HL-60 (cell line): ENCODE measurements at regions not wholly inside any gene's neighbourhood (a gene's known extent, or its start where the extent isn't known, plus 50 kb on each side); places are given as distances from the start of the nearest gene placed in this dataset.

Experiments
- DNase-seq, 2 experiments: peaks; one replicate each; pipeline ENCODE4 v3.0.0-alpha.2; 2010 to 2020; ENCODE audit warnings: low read depth in 1 of 2, low spot score in 1 of 2
- H3K27ac ChIP-seq: fragments of 250-450 bp; sonication (Bioruptor Pico); replicated peaks from 2 replicates; pipeline ENCODE4 v1.5.1; 2020; ENCODE audit warnings: mild to moderate bottlenecking, moderate library complexity
- H3K27me3 ChIP-seq: fragments of 250-450 bp; sonication (Bioruptor Pico); 2 replicates; pipeline ENCODE4 v1.5.1; 2021; ENCODE audit warnings: mild to moderate bottlenecking, moderate library complexity; ENCODE audit not compliant: insufficient read depth, poor library complexity, severe bottlenecking
- H3K4me3 ChIP-seq: replicated peaks from 2 replicates; pipeline ENCODE4 v1.5.1; 2011; ENCODE audit warnings: mild to moderate bottlenecking, control low read depth, low read length; ENCODE audit not compliant: insufficient read depth
- GABPA ChIP-seq: IDR thresholded peaks from 2 replicates; pipeline ENCODE4 v1.6.1; 2012; ENCODE audit warnings: low read depth
- POLR2AphosphoS5 ChIP-seq: IDR thresholded peaks from 2 replicates; pipeline ENCODE4 v1.6.1; 2012; ENCODE audit warnings: low read depth
- SPI1 ChIP-seq: IDR thresholded peaks from 2 replicates; pipeline ENCODE4 v1.6.1; 2012; ENCODE audit warnings: low read depth, mild to moderate bottlenecking, borderline replicate concordance
- TF ChIP-seq, protein P1 (sequence below): IDR thresholded peaks from 2 replicates; pipeline ENCODE4 v1.6.1; 2012; ENCODE audit warnings: low read depth; ENCODE audit not compliant: insufficient replicate concordance
- TF ChIP-seq, protein P2 (sequence below): IDR thresholded peaks from one replicate; pipeline ENCODE4 v1.5.1; 2011; ENCODE audit warnings: low read length, control low read depth, inconsistent platforms; ENCODE audit not compliant: insufficient read depth

DNA sequence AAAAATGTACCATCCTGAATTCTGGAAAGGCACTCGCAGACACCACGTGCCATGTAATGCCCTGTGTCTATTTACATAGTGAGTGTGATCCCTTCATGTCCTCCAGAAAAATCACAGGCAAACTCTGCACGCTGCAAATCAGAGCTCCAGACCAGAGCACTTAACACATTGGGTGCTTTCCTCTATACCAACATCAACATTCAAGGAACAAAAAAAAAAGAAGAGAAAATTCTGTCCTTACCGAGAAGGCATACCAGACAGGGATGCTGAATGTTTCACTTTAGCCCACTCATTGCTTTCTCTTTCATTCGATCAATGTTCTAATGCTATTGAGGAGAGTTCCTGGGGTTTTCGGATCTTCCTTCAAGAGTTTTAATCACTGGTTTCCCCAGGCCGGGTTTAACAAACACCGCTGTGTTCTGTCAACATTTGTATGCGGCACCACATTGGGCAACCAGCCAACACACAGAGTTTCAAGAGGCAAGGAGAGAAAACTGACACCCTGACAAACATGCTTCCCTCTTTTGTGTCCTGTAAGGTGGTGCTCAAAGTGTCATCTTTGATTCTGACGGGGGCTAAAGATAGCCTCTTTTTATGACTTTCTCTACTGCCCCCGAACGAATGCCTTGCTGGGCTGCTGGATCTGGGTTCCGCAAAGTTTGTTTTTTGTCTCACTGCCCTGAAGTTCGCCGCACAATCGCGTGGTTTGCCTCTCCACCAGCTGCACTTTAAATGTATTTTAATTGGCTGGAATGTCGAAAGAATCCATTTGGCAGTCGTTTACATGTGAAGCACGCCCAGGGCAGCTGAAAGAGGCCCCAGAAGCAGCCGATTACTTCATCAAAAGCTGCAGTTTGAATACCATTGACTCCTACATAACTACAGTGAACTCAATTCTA is 106.4 kb upstream of the NCKAP5 start:
- H3K4me3 ChIP-seq, result no peak overlapping the region
- peaks cover 8% of the 10 kb centered on the region for H3K27me3 ChIP-seq
- no peak for DNase-seq
- H3K27ac ChIP-seq, result no peak overlapping the region
- TF ChIP-seq POLR2AphosphoS5, result no peak
- TF ChIP-seq GABPA, result no peak
- no peak for TF ChIP-seq SPI1
- TF ChIP-seq, protein P1, sequence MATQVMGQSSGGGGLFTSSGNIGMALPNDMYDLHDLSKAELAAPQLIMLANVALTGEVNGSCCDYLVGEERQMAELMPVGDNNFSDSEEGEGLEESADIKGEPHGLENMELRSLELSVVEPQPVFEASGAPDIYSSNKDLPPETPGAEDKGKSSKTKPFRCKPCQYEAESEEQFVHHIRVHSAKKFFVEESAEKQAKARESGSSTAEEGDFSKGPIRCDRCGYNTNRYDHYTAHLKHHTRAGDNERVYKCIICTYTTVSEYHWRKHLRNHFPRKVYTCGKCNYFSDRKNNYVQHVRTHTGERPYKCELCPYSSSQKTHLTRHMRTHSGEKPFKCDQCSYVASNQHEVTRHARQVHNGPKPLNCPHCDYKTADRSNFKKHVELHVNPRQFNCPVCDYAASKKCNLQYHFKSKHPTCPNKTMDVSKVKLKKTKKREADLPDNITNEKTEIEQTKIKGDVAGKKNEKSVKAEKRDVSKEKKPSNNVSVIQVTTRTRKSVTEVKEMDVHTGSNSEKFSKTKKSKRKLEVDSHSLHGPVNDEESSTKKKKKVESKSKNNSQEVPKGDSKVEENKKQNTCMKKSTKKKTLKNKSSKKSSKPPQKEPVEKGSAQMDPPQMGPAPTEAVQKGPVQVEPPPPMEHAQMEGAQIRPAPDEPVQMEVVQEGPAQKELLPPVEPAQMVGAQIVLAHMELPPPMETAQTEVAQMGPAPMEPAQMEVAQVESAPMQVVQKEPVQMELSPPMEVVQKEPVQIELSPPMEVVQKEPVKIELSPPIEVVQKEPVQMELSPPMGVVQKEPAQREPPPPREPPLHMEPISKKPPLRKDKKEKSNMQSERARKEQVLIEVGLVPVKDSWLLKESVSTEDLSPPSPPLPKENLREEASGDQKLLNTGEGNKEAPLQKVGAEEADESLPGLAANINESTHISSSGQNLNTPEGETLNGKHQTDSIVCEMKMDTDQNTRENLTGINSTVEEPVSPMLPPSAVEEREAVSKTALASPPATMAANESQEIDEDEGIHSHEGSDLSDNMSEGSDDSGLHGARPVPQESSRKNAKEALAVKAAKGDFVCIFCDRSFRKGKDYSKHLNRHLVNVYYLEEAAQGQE, result no peak
- TF ChIP-seq, protein P2, sequence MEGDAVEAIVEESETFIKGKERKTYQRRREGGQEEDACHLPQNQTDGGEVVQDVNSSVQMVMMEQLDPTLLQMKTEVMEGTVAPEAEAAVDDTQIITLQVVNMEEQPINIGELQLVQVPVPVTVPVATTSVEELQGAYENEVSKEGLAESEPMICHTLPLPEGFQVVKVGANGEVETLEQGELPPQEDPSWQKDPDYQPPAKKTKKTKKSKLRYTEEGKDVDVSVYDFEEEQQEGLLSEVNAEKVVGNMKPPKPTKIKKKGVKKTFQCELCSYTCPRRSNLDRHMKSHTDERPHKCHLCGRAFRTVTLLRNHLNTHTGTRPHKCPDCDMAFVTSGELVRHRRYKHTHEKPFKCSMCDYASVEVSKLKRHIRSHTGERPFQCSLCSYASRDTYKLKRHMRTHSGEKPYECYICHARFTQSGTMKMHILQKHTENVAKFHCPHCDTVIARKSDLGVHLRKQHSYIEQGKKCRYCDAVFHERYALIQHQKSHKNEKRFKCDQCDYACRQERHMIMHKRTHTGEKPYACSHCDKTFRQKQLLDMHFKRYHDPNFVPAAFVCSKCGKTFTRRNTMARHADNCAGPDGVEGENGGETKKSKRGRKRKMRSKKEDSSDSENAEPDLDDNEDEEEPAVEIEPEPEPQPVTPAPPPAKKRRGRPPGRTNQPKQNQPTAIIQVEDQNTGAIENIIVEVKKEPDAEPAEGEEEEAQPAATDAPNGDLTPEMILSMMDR, result no peak

DNA sequence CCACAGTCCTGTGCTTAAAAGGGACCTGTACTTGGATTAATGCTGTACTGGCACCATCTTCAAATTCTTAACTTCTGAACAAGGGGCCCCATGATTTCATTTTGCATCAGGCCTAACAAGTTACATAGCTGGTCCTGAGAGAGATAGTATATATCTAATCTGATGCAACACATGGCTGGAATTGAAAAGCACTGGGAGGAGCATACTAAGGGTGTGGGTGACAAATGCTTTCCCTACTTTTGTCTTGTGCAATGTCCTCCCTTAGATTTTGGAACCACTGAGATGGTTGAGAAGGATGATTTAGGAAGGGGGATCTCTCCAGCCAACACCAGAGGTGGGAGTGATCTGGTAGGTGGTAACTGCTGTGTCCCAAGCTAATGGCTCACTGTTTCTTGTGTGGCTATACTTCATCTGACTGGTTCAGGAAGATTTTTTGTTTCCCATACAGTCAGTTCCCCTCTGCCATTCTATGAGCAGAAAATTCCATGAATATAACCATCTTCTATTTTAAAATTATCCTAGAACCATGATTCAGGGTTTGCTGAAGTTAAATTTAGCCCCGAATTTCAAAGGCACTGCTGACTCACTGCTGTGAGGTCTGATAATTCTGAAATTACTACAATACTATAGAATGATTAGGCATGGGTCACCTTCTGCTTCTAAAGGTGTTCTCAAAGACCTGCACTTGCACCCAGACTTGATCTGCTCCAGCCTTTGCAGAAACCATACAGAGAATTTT is 108.3 kb upstream of the NCKAP5 start:
- Histone ChIP-seq H3K27me3 (peaks cover 8% of the 10 kb centered on the region), H3K4me3 (no peak overlapping the region), H3K27ac (no peak overlapping the region)
- TF ChIP-seq GABPA, result no peak
- TF ChIP-seq, protein P1, result no peak
- TF ChIP-seq, protein P2, result no peak
- no peak for TF ChIP-seq POLR2AphosphoS5
- no peak for TF ChIP-seq SPI1
- DNase-seq, result no peak

DNA sequence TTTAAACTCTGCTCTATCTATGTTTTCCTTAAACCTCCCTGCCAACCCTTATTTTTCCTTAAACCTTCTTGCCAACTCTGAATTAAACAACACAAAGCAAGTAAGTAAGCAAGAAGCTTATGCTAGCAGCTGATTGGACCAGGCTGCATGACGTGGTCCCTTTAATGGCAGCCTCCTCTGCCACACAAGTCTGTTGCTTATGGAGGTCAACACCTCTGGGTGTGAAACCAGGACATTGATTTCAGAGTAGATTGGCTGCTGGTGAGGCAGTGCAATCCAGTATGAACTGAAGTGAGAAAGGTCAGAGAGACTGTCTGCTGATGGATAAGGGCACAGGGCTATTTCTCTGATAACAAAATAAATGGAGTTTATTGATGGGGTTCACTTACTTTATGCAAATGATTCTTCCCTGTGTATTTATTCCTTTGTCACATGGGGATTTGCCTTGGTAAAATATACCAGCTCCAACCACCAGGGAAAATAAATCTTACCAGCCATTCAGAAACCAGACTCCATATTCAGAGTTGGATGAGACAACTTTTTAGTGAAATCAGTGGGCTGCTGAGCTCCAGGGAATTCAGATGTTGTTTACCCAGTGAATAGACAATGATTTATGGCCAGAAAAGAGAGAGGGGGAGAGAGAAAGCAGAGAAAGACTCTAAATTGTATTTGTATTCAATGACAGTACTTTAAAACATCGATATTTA is 112.2 kb upstream of the NCKAP5 start:
- TF ChIP-seq, protein P1, result no peak
- TF ChIP-seq GABPA (no peak), POLR2AphosphoS5 (no peak), SPI1 (no peak)
- TF ChIP-seq, protein P2, result no peak
- Histone ChIP-seq H3K4me3 (no peak overlapping the region), H3K27ac (no peak overlapping the region), H3K27me3 (no peaks in the 10 kb centered on the region)
- no peak for DNase-seq
